CD14-positive monocyte (primary cell): ENCODE measurements at regions not wholly inside any gene's neighbourhood (a gene's known extent, or its start where the extent isn't known, plus 50 kb on each side); places are given as distances from the start of the nearest gene placed in this dataset.

Experiments
- DNase-seq, 3 donors: peaks; one replicate each; pipeline ENCODE4 v3.0.0-alpha.2; 2011 to 2022
- H2AFZ ChIP-seq: 2 replicates; pipeline ENCODE4 v1.6.0; 2012; ENCODE audit warnings: mild to moderate bottlenecking, low read depth, low read length, inconsistent platforms; ENCODE audit not compliant: insufficient read depth, poor library complexity, severe bottlenecking
- H3K27ac ChIP-seq, 2 donors: 1 replicate in 1 of 2; 2 replicates in 1 of 2; pipeline ENCODE4 v1.5.1; 2012 to 2013; ENCODE audit warnings: low read length in 2 of 2, control low read depth in 1 of 2, inconsistent platforms in 1 of 2, low read depth in 1 of 2, mild to moderate bottlenecking in 1 of 2
- H3K27me3 ChIP-seq, 2 donors: one replicate each; pipeline versions ENCODE4 v1.6.0 to v1.6.1; 2011 to 2013; ENCODE audit warnings: low read length in 2 of 2; ENCODE audit not compliant: control insufficient read depth in 2 of 2, insufficient read depth in 2 of 2
- H3K36me3 ChIP-seq, 2 donors: replicated peaks in 1 of 2; 1 replicate in 1 of 2; 2 replicates in 1 of 2; pipeline versions ENCODE4 v1.5.1 to v1.6.1; 2012 to 2013; ENCODE audit warnings: low read length in 2 of 2, control low read depth in 1 of 2, inconsistent platforms in 1 of 2, mild to moderate bottlenecking in 1 of 2; ENCODE audit not compliant: insufficient read depth in 2 of 2, control insufficient read depth in 1 of 2
- H3K4me1 ChIP-seq, 2 donors: 1 replicate in 1 of 2; 2 replicates in 1 of 2; pipeline versions ENCODE4 v1.5.1 to v1.6.1; 2012 to 2013; ENCODE audit warnings: low read length in 2 of 2, control low read depth in 1 of 2, inconsistent platforms in 1 of 2, mild to moderate bottlenecking in 1 of 2, moderate library complexity in 1 of 2; ENCODE audit not compliant: insufficient read depth in 2 of 2, control insufficient read depth in 1 of 2
- H3K4me2 ChIP-seq: replicated peaks from 2 replicates; pipeline ENCODE3; 2012; ENCODE audit warnings: low read length, moderate library complexity, mild to moderate bottlenecking; ENCODE audit not compliant: poor library complexity, severe bottlenecking; ENCODE audit errors: extremely low read depth
- H3K4me3 ChIP-seq, 3 experiments: fragments of 200-600 bp in 1 of 3; sonication (generic) in 1 of 3; replicated peaks in 1 of 3; 1 replicate in 2 of 3; 2 replicates in 1 of 3; pipeline ENCODE4 v1.5.1; 2011 to 2013; ENCODE audit warnings: low read length in 3 of 3, mild to moderate bottlenecking in 3 of 3, control low read depth in 2 of 3, low read depth in 2 of 3, inconsistent platforms in 1 of 3, moderate library complexity in 1 of 3
- H3K79me2 ChIP-seq: 2 replicates; pipeline ENCODE4 v1.6.0; 2012; ENCODE audit warnings: mild to moderate bottlenecking, control low read depth, inconsistent platforms, low read length, moderate library complexity; ENCODE audit not compliant: insufficient read depth
- H3K9ac ChIP-seq: 2 replicates; pipeline ENCODE4 v1.6.0; 2017; ENCODE audit warnings: low read length, mild to moderate bottlenecking; ENCODE audit not compliant: insufficient read depth, poor library complexity, severe bottlenecking
- H3K9me3 ChIP-seq, 2 donors: replicated peaks in 1 of 2; 1 replicate in 1 of 2; 2 replicates in 1 of 2; pipeline versions ENCODE4 v1.5.1 to v1.6.1; 2012 to 2013; ENCODE audit warnings: low read length in 2 of 2, control low read depth in 1 of 2; ENCODE audit not compliant: control insufficient read depth in 1 of 2, insufficient read depth in 1 of 2
- H4K20me1 ChIP-seq: 2 replicates; pipeline ENCODE4 v1.6.0; 2012; ENCODE audit warnings: mild to moderate bottlenecking, low read length, control low read depth, moderate library complexity; ENCODE audit not compliant: insufficient read depth
- H3K27ac Mint-ChIP-seq, 7 donors: one replicate each; pipeline ENCODE4 v1.8.0; 2020; ENCODE audit warnings: mild to moderate bottlenecking in 7 of 7, mixed read lengths in 7 of 7, moderate library complexity in 6 of 7, inconsistent platforms in 2 of 7
- H3K27me3 Mint-ChIP-seq, 3 donors: one replicate each; pipeline ENCODE4 v1.8.0; 2021 to 2022; ENCODE audit warnings: low read depth in 3 of 3, mild to moderate bottlenecking in 3 of 3, mixed read lengths in 3 of 3, moderate library complexity in 3 of 3, inconsistent platforms in 1 of 3
- H3K36me3 Mint-ChIP-seq, 2 donors: one replicate each; pipeline ENCODE4 v1.8.0; 2020; ENCODE audit warnings: mixed read lengths in 2 of 2, inconsistent platforms in 1 of 2, mild to moderate bottlenecking in 1 of 2
- H3K4me1 Mint-ChIP-seq: one replicate; pipeline ENCODE4 v1.8.0; 2020; ENCODE audit warnings: mild to moderate bottlenecking, mixed read lengths
- H3K4me3 Mint-ChIP-seq, 2 donors: one replicate each; pipeline ENCODE4 v1.8.0; 2020; ENCODE audit warnings: mild to moderate bottlenecking in 2 of 2, mixed read lengths in 2 of 2, moderate library complexity in 1 of 2
- H3K9me3 Mint-ChIP-seq, 7 donors: one replicate each; pipeline ENCODE4 v1.8.0; 2020 to 2022; ENCODE audit warnings: mixed read lengths in 7 of 7, mild to moderate bottlenecking in 6 of 7, moderate library complexity in 6 of 7, inconsistent platforms in 2 of 7
- CTCF ChIP-seq: fragments of 200-600 bp; IDR thresholded peaks from one replicate; pipeline ENCODE4 v1.8.0; 2022; ENCODE audit warnings: antibody characterized with exemption, mild to moderate bottlenecking
- WGBS: methylation state at CpG from one replicate; pipeline ENCODE4 v1.1.5; 2013; ENCODE audit warnings: missing lambda C conversion rate; ENCODE audit not compliant: insufficient coverage; 5-methylcytosine and 5-hydroxymethylcytosine counted together
- intact Hi-C, 2 donors: fragments of 100-400 bp; cut with micrococcal nuclease; formaldehyde crosslinking; loops; one replicate each; pipeline versions ENCODE4 v1.15.0 to v1.15.1; 2023

DNA sequence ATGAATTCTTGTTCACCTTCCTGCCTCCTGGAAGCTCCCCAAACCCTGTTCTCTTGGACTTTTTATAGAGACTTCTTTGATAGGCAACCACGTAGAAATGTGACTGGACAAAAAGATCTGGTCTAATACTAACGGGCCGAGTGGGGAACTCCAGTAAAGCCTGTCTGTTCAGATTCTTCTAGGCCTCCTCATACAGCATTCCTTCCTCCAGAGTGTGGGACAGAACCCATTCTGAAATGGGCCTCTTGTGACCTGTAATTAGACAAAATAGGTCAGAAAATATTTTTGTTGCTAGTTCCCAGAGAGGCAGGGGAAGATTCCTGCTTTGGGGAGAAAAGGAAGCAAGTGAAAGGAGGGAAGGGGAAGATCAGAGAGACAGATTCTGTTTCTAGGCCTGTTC is 374.3 kb downstream of the CDH26 start:
- Histone ChIP-seq H3K27ac (no peak overlapping the region), H3K9ac (no peak overlapping the region), H2AFZ (no peak overlapping the region), H3K36me3 (no peaks in the 10 kb centered on the region), H3K27me3 (no peaks in the 10 kb centered on the region), H3K4me1 (no peaks in the 10 kb centered on the region), H3K79me2 (no peaks in the 10 kb centered on the region), H4K20me1 (no peaks in the 10 kb centered on the region), H3K4me3 (no peak overlapping the region), H3K4me2 (no peak overlapping the region), H3K9me3 (no peaks in the 10 kb centered on the region)
- H3K4me3 Mint-ChIP-seq, result no peak overlapping the region
- H3K4me1 Mint-ChIP-seq, result no peaks in the 10 kb centered on the region
- WGBS, result 95% methylated on average over 3 of the region's 3 CpGs
- H3K27ac Mint-ChIP-seq, result no peak overlapping the region
- DNase-seq, result no peak
- intact Hi-C loops, result no loop called here
- H3K9me3 Mint-ChIP-seq, result peaks cover 0 to 2% (median 1%) of the 10 kb centered on the region in 7 donors
- peaks cover 0 to 3% of the 10 kb centered on the region in 2 donors for H3K36me3 Mint-ChIP-seq
- no peak for TF ChIP-seq CTCF
- H3K27me3 Mint-ChIP-seq, result peaks cover 0 to 2% (median 2%) of the 10 kb centered on the region in 3 donors

DNA sequence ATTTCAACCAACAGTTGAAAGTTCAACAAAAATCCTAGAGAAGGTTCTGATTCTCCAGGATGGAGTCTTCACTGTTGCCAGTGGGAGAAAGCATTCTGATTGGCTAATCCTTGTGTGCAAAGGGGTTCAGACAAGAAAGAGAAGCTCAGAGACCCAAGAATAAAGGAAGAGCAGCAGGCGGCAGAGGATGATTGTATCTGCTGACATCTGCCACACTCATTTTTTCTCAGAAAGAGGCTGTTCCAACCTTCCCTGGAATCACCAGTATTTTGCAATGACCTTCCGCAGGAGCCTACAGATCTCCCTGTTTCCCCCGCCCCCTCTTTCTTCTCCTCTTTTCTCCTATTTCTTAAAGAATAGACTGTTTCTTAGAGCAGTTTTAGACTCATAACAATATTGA is 376.7 kb downstream of the CDH26 start:
- WGBS, result 100% methylated on average over 1 of the region's 3 CpGs
- no peak overlapping the region for H3K4me3 ChIP-seq
- intact Hi-C loops, result no loop called here

More for the DNA sequence above, 376.7 kb downstream of the CDH26 start:
- Histone ChIP-seq H3K9me3 (no peaks in the 10 kb centered on the region), H3K4me1 (no peaks in the 10 kb centered on the region), H2AFZ (no peak overlapping the region), H4K20me1 (no peaks in the 10 kb centered on the region), H3K27ac (no peak overlapping the region), H3K27me3 (no peaks in the 10 kb centered on the region), H3K36me3 (no peaks in the 10 kb centered on the region), H3K9ac (no peak overlapping the region), H3K79me2 (no peaks in the 10 kb centered on the region), H3K4me2 (no peak overlapping the region)
- Mint-ChIP-seq H3K27me3 (peaks cover 0 to 4% (median 2%) of the 10 kb centered on the region in 3 donors), H3K27ac (no peak overlapping the region), H3K4me3 (no peak overlapping the region), H3K9me3 (peaks cover 0 to 3% (median 1%) of the 10 kb centered on the region in 7 donors), H3K4me1 (no peaks in the 10 kb centered on the region), H3K36me3 (peaks cover 0 to 3% of the 10 kb centered on the region in 2 donors)
- DNase-seq, result no peak
- no peak for TF ChIP-seq CTCF
